Brain microvascular endothelial cell (primary cell): ENCODE measurements at regions not wholly inside any gene's neighbourhood (a gene's known extent, or its start where the extent isn't known, plus 50 kb on each side); places are given as distances from the start of the nearest gene placed in this dataset.

Experiments used
- DNase-seq: peaks from one replicate; pipeline ENCODE4 v3.0.0-alpha.2; 2020
- H3K27ac ChIP-seq: fragments of 250-450 bp; sonication (Bioruptor Pico); 2 replicates; pipeline ENCODE4 v1.5.1; 2020; ENCODE audit warnings: mild to moderate bottlenecking, moderate library complexity
- H3K27me3 ChIP-seq: fragments of 250-450 bp; sonication (Bioruptor Pico); replicated peaks from 2 replicates; pipeline ENCODE4 v1.5.1; 2020; ENCODE audit warnings: mild to moderate bottlenecking
- H3K36me3 ChIP-seq: fragments of 250-450 bp; sonication (Bioruptor Pico); replicated peaks from 2 replicates; pipeline ENCODE4 v1.5.1; 2020; ENCODE audit warnings: mild to moderate bottlenecking
- H3K4me3 ChIP-seq: 2 replicates; pipeline ENCODE4 v1.5.1; 2011; ENCODE audit warnings: low read depth, mild to moderate bottlenecking, control low read depth, low read length, moderate library complexity
- CTCF ChIP-seq: IDR thresholded peaks from 2 replicates; pipeline ENCODE4 v1.5.1; 2011; ENCODE audit warnings: low read depth, mild to moderate bottlenecking, moderate library complexity, low read length, control low read depth, inconsistent platforms; ENCODE audit errors: missing control alignments
- in situ Hi-C: cut with HindIII; loops from 2 replicates; pipeline ENCODE4 v1.10.0; 2017; ENCODE audit warnings: low sequenced_read_pairs, low pct_ligation_motif_present

DNA sequence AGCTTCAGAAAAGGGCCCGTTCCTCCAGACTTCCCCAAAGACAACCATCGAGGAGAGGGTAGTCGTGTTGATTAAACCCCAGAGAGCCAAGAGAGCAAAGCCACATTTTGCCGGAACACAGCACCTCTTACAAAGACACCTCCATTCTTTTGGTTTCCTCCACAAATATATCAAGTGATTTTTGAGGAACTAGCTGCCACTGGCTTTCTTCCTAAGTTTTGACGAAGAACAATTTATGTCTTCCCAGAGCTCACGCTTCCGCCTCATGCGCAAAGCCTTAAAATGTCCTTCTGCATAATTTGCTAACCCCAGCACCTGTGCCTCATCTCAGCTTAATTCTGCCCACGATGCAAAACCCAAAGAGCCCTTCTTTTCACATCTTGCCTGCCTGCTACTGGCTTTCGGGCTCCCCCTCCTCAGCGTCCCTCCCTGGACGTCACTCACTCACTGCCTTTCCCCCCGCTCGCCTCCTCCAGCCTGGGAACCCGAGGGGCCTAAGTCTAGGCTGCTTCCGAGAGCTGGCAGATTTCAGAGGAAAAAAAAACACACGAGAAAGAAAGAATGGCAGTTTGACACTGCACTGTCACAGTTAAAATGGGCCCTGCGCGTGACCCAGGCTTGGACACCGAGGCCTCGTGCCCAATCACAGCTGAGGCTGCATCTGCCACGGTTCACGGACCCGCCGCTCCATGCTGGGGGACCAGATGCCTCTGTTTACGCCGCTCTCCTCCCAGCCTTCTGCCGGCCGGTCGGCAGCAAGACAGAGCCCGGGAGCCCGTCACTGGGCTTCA is 77.6 kb upstream of the IFNAR2 start:
- in situ Hi-C loops = no loop called here
- Histone ChIP-seq H3K27ac (no peak overlapping the region), H3K27me3 (peaks cover 16% of the 10 kb centered on the region), H3K4me3 (no peak overlapping the region), H3K36me3 (no peaks in the 10 kb centered on the region)
- no peak for DNase-seq
- no peak for TF ChIP-seq CTCF

GRCh38 chr21:33152732-33153130 is 77.0 kb upstream of the IFNAR2 start:
- H3K27ac ChIP-seq = no peak overlapping the region
- H3K36me3 ChIP-seq = no peaks in the 10 kb centered on the region
- in situ Hi-C loops = no loop called here
- no peak for DNase-seq
- no peak overlapping the region for H3K4me3 ChIP-seq
- H3K27me3 ChIP-seq = peaks cover 13% of the 10 kb centered on the region
- no peak for TF ChIP-seq CTCF

GRCh38 chr21:33155005-33155404 is 74.7 kb upstream of the IFNAR2 start:
- Histone ChIP-seq H3K36me3 (no peaks in the 10 kb centered on the region), H3K27me3 (peaks cover 10% of the 10 kb centered on the region), H3K4me3 (no peak overlapping the region), H3K27ac (no peak overlapping the region)
- in situ Hi-C loops = no loop called here
- no peak for DNase-seq
- TF ChIP-seq CTCF = no peak

- Histone ChIP-seq H3K27ac (no peak overlapping the region), H3K36me3 (no peaks in the 10 kb centered on the region), H3K27me3 (peaks cover 9% of the 10 kb centered on the region), H3K4me3 (no peak overlapping the region)
- DNase-seq = no peak
- TF ChIP-seq CTCF = no peak
- in situ Hi-C loops = no loop called here
These were observed 74.3 kb upstream of the IFNAR2 start for GRCh38 chr21:33155422-33155821.

- Histone ChIP-seq H3K27ac (no peak overlapping the region), H3K36me3 (no peaks in the 10 kb centered on the region), H3K27me3 (peaks cover 3% of the 10 kb centered on the region), H3K4me3 (no peak overlapping the region)
- in situ Hi-C loops = no loop called here
- DNase-seq = no peak
- no peak for TF ChIP-seq CTCF
These were observed 72.4 kb upstream of the IFNAR2 start for GRCh38 chr21:33157303-33157702.

GRCh38 chr21:33158654-33159053 is 71.1 kb upstream of the IFNAR2 start:
- Histone ChIP-seq H3K36me3 (no peaks in the 10 kb centered on the region), H3K27ac (no peak overlapping the region), H3K4me3 (no peak overlapping the region), H3K27me3 (peaks cover 4% of the 10 kb centered on the region)
- in situ Hi-C loops = no loop called here
- DNase-seq = no peak
- no peak for TF ChIP-seq CTCF
